HG03439 (cell line): ENCODE measurements at regions not wholly inside any gene's neighbourhood (a gene's known extent, or its start where the extent isn't known, plus 50 kb on each side); places are given as distances from the start of the nearest gene placed in this dataset.

Experiments used
- ATAC-seq: cut with Tn5 transposase; IDR thresholded peaks from one replicate; pipeline ENCODE4 v1.9.1; 2021; ENCODE audit warnings: mild to moderate bottlenecking, moderate library complexity; ENCODE audit not compliant: unreplicated experiment

GRCh38 chr2:222064286-222064685, 234.5 kb downstream of the PAX3 start:
- ATAC-seq: no peak

GRCh38 chr2:222058819-222059445, 239.9 kb downstream of the PAX3 start:
- no peak for ATAC-seq

DNA sequence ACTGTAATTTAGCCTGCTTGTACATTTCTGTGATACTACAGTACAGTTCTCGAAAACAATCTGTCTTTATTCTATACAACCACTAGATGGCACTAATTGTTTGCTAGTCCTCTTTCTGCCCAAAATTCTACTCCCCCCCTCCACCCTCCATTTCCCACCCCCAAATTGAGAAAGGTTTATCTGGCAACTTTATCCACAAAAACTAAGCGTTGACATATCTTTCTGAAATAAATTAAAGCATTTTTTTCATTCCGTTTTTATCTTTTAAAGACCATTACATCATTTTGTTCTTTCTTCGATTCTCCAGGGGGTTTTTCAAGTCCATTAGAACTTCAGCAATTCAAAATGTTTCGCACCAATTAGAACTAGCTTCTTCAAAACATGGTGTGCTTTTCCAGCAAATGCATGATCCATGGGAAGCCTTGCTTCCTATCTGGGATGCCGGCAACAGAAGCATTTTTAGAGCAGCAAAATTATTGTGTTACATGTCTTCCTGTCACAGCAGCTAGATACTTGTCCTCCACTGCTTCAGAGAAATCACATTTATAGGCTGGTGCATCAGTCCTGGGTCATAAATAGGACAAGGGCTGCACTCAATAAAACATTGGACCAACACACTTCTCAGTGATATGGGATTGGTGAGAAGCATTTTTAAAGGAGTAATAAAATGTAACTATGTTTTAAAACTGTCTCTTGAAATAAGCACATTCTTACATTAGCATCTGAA, 241.3 kb downstream of the PAX3 start:
- no peak for ATAC-seq

- no peak for ATAC-seq
These were observed 243.5 kb downstream of the PAX3 start for GRCh38 chr2:222055328-222055727.

GRCh38 chr2:222054813-222055212, 244.0 kb downstream of the PAX3 start:
- no peak for ATAC-seq

GRCh38 chr2:222052934-222053367, 245.8 kb downstream of the PAX3 start:
- no peak for ATAC-seq

DNA sequence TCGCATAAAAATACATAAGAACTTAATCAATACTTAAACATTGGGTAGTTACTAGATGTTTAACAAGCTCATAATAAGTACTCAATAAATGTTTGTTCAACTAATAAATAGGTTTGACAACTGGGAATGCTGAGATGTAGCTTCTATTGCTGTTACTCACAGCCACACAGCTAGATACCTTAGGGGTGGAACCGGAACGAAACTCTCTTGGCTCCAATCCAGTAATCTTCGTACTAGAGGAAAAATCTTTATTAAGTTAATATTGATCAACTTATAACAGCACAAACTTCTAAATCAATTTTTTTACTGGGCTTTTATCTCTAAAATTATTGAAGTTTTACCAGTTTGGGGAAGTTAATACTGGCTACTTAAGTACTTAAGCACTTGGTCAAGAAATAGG, 247.8 kb downstream of the PAX3 start:
- ATAC-seq: no peak

GRCh38 chr2:222049946-222050345, 248.9 kb downstream of the PAX3 start:
- ATAC-seq: no peak

DNA sequence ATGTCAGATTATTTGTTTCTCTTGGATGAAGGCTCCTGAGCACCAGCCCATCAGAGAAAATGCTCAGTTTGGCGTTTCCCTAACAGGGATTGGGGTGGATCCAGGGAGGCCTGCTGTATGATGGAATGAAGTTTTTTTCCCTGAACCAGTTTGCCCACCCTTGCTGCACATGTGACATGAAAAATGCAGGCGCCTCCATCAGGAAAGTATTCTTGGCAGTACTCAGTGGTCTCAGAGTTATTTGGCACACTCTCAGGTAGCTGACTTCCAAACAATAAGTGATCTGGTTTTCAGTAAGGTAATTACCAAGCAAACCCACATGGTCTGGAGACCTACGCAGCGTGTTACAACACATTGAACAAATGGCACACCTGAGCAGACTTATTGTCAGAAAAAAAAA, 254.9 kb downstream of the PAX3 start:
- no peak for ATAC-seq

DNA sequence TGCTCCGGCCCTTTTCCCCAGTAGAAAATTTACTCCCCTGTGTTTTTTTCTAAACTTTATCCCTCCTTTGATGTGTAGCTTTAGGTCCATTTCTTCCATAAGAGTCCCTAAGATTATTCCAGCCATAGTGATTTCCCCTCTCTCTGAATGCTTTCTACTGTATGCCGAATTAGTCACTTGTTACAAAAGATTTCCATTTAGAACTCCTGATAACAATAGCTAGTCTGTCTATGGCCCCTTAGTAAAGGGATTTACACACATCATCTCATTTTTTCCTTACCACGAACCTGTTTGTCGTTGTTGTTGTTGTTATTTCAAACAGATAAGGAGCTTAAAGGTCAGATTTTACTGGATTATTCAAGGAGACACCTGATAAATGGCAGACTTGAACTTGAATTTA, 256.1 kb downstream of the PAX3 start:
- no peak for ATAC-seq

GRCh38 chr2:222040333-222040732, 258.5 kb downstream of the PAX3 start:
- ATAC-seq: no peak

DNA sequence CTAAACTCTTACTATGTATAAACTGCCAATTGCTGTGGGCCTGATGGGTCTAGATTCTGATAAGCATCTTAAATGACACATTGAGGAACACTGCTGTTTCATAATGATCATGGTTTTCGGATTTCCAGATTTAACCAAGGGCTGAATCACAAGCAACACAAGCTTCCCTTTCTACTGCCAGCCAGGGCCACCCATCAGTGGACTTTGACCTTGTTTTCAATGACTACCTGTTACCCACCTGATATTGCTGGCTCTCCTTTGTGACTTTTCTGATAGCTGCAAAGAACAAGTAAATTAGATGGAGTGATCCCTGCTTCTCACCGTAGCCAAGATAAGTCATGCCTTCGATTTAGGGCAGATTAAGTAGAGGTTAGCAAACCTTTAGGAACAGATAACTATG, 259.0 kb downstream of the PAX3 start:
- ATAC-seq: no peak

DNA sequence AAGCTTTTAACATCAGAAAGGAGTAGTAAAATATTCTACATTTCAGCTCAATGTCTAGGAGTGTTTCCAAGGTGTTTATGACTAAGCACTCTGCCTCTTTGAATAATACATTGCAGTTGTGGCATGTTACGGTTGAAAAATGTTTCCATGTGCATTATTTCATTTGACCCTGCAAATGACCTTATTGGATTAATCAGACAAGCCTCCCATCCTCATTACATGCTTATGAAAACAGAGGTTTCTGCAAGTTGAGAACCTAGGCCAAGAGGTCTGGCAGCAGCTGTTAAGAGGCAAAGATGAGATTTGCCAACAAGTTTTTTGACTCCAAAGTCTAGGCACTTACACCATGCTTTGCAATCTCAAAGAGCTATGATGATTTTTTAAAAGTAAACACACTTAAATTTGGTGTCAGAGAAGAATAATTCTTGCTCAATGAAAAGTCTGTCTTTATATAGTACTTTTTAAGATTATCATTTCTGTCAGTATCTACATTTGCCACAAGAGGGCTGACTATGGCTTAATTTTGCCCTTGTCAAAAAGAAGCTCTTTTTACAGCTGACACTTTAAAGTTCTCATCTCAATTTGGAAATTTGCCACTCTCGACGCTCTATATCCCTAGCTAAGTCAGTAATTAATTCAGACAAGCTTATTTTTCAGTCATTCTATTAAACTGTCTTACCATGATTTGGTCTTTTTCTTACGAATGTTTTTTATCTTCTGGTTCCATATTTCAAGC, 260.6 kb downstream of the PAX3 start:
- no peak for ATAC-seq

GRCh38 chr2:222037211-222037610, 261.6 kb downstream of the PAX3 start:
- no peak for ATAC-seq

- ATAC-seq: no peak
These were observed 264.7 kb downstream of the PAX3 start for GRCh38 chr2:222034058-222034457.

GRCh38 chr2:222033541-222033940, 265.3 kb downstream of the PAX3 start:
- peak; percentile 51 for ATAC-seq

DNA sequence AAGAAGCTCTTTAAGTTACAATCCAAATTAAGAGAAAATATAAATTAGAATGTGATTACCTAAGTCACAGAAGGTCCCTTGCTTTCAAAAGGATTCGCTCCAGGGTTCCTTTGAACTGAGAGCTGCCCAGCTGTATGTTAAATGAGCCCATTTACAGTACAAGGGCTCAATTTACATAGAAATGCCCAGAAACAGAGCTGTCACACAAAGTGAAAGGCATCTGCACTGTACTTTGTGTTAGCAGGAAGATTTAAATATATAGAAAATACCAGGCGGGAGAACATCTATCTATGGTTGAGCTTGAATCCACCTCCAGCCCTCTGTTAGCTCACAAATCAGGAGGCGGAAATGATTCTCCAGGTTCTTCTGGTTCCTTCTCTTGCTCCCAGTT, 272.9 kb downstream of the PAX3 start:
- ATAC-seq: no peak

DNA sequence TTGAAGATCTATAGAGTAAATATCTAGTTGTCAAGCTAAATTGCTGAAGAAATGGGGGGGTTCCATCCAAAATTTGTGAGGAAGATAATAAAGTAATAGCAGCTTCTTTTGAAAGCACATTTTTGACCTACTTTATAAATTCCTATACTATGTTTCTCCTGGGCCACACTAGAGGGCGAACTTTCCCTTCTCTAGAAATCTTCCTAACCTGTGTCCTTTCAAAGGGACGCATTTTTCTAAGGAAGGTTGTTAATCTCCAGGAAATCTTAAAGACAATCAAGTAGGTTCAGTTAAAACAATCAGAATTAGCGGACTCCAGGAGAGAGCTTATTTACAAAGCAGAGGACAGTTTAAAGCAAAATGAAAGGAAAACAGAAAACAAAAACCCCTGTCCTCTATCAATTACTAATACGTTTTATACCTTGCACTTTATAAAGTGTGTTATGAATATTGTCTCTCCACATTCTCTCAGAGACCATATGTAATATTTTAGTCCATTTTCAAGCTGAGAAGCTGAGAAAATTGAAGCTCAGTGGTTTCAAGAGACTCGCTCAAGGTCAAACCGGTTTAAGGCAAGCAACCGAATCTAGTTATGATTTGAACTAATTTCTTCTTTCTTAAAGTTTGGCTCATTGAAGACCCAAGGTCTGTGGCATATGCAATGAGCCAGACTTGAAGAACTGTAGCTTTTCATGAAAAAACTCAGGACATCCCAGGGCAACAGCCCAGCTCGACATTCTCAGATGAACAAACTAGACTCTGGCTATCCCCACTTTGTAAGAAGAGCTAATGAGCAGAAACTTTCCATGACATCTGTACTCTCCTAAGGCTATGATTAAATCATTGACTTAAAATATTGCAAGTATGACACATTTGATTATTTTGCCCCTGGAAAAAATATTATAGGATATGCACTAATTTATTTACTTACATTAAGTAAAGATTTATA, 273.6 kb downstream of the PAX3 start:
- no peak for ATAC-seq

GRCh38 chr2:222017252-222017850, 281.4 kb downstream of the PAX3 start:
- ATAC-seq: no peak

DNA sequence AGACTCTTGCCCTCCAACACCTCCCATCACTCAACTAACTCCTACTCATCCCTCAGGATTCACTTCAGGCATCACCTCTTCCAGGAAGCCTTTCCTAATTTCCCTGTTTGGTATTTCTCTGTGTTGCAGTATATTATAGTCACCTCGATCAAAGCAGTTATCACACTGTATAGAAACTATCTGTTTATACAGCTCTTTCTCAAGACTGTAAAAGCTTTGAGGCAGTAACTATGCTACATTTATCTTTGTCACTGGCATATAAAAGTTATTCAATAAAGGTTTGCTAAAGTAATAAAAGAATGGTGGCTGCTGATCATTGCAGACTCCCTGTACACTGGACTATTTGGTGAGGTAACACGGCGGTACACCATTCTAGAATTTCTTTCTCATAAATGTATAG, 284.9 kb downstream of the PAX3 start:
- ATAC-seq: no peak

DNA sequence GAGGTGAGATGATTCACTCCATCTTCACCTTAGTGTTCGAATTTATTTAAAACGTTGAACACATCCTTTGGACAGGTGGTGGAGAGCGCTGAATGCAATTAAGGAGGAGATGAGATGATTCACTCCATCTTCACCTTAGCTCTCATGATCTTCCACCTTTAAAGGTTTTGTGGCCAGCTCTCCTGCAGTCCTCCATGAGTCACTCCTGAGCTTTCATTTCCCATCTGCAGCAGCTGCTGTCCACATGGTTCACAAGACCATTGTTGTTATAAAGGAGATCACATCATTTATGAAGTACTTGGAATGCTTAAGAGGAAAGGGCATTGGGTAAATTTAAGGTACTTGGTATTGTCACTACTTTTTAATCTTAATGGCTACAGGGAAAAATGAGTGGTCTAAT, 298.5 kb downstream of the PAX3 start:
- ATAC-seq: no peak
